NCI-H1436 treated with DMSO at 0.1 percent for 48 hours (cell line): ENCODE measurements at regions not wholly inside any gene's neighbourhood (a gene's known extent, or its start where the extent isn't known, plus 50 kb on each side); places are given as distances from the start of the nearest gene placed in this dataset.
"Not testable (repeated sequence)": the region's sequence is repeated elsewhere in the genome, so short reads cannot be mapped to it uniquely, and the experiment has no call there.

Experiments
- DNase-seq: peaks from one replicate; lab custom pipeline; 2025; lab: John Stamatoyannopoulos, UW

DNA sequence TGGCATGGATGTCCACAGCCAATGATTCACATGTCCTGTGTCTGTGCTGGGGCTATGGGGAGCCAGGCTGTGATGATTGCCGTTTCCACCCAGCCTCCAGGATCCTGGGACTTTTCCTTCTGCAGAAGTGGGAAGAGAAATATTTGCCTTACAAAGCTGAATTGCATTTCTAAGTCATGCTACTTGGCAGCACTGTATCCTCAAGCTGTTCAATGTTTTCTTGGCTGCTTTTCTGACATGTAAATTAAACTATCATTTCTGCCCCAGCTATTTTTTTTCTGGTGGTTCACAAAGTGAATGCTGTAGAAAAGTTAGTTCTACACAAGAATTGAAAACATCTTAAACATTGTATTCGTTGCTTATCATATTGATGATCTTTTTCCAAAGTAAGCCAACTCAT, 51.9 kb upstream of the TCERG1L start:
- DNase-seq = no peak

DNA sequence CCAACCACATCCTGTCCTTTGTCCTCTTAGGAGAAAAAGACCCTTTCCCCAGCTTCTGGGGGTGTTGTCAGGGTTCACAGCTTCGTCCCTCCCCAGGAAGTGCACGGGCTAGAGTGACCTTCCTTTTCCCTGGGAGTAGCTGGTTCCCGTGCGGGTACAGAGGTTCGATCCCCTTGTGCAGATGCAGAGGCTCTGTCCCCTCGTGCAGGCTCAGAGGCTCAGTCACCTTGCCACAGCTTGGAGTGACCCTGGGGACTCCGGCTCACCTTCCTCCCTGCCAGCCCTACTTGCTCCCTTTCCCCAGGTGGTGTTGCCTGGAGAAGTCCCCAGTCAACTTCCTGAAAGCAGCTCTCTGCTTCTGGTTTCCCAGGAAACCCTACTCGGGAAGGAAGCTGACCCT, 60.0 kb upstream of the TCERG1L start:
- no peak for DNase-seq

DNA sequence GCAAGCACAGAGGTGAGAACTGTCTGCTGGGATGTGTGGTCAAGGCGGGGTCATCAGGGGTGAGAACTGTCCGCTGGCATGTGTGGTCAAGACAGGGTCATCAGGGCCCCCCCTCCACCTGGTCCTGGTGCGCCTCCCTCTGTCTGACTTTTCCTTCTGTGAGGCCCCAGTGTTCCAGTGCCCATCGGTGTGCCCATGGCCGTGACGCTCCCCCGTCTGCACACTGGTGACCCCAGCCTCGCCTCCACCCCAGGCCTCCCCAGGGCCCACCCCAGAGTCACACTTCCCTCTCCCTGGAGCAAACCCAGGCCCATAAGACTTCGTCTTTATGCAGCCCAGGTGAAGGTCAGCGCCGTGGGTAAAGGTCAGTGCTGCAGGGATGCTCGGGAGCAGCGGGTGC, 70.1 kb upstream of the TCERG1L start:
- DNase-seq = no peak

DNA sequence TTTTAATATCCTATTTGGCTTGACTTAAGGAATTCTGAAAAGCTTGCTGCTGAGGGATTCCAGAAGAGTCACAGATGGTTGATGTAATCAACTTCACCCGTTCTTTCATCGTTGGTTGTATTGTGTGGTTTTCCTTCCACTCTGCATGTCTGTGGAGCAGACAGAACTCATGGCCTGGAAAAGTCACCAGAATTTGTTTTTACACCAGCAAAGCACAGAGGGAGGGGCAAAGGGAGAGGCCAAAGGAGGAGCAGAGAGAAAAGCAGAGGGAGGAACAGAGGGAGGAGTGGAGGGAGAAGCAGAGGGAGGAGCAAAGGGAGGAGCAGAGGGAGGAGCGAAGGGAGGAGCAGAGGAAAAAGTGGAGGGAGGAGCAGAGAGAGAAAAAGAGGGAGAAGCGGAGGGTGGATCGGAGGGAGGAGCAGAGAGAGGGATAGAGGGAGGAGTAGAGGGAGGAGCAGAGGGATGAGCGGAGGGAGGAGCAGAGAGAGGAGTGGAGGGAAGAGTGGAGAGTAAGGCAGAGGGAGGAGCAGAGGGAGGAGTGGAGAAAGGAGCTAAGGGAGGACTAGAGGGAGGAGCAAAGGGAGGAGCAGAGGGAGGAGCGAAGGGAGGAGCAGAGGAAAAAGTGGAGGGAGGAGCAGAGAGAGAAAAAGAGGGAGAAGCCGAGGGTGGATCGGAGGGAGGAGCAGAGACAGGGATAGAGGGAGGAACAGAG, 73.8 kb upstream of the TCERG1L start:
- not testable (repeated sequence) for DNase-seq

DNA sequence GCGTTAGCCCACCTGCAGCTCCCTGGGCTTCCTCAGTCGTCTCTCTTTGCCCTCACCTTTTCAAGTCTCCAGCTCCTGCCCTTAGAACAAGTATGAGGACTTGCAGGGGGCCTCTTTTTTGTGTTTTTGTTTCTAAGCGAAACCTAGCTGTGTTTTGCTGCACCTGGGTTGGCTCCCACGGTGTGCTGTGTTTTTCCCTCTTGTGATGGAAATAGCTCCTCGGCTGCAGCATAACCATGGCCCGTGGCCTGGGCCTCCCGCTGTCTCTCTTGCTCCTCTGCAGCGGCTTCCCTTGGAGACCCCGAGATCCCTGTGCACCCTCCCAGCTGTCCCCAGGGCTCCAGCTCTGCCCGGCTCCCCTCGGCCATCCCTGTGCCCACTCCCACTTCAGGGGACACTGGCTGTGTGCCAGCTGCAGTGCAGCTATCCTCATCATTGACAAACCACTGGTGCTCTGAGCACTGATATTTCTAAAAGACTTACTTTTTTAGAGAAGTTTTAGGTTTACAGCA, 75.6 kb upstream of the TCERG1L start:
- no peak for DNase-seq

DNA sequence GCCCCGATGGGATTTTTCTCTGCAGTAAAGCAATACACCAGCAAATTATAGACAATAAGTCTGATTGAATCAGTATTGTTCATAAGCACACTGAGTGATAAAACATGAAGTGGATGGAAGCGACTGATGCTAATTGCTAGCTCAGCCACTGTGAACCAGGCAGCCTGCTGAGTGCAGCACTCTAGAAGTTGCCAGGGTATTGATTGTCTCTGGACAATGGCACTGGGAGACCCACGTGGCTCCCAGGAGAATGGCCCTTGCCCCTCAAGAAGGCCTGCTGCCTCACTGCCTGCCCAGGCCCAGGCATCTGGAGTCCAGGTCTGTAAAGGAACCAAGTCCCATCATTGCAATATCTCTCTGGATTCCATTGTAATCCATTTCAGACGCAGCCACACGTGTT, 80.4 kb upstream of the TCERG1L start:
- no peak for DNase-seq

DNA sequence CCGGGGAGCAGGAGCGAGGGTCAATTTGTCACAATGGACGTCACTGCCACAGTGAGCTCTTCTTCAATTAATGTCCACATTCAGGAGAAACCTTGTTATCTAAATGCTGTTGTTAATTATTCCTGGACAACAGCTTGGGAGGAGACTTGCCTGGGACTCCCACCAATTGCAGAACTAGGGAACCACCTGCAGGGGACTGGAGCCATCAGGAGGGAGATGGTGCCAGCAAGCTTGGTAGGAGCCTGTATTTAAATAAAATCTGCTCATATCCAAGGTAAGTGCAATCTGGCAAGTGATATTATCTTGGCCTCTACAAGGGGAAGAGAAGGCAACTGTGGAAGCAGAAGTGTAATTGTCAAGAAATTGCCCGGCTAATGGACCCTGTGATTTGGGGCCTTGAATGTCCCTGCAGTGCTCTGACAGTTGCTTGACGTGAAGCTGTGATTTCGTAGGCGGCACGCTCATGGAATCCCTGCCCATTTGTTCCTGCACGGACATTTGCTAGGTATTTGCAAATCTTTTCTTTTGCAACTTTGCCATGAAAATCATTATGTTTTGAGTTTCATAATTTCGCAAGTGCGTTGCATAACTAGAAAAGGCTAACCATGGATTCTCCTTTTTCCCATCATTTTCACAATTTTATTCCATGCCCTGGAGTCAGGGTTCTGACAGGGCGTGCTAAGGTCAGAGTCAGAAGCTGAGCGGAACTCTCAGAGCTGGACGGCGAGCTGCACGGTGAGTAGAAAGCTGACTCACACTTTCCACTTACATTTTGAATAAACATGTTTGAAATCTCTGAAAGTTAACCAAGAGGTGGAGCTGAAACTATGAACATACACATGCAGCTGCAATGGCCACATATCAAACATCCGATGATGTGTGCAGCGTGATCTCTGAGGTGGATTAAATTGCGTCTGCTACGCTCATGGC, 84.9 kb upstream of the TCERG1L start:
- no peak for DNase-seq

DNA sequence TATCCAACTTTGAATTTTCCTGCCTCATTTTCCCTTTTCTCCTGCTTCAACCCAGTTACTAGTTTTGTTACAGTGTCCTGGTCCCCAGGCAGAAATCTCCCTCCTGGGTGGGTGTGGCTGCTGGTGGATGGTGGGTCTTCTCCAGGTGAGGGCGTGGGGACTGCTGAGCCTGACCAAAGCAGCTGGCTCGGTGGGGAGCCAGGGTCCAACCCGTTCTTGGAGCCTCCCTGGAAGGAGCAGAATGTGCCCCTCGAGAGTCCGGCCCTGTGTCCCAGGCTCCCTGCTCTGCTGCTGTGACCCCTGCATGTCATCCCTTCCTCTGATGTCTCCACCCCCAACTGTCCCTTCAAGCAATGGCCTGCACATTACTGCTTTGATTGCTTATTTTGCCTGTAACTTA, 86.6 kb upstream of the TCERG1L start:
- DNase-seq = no peak

DNA sequence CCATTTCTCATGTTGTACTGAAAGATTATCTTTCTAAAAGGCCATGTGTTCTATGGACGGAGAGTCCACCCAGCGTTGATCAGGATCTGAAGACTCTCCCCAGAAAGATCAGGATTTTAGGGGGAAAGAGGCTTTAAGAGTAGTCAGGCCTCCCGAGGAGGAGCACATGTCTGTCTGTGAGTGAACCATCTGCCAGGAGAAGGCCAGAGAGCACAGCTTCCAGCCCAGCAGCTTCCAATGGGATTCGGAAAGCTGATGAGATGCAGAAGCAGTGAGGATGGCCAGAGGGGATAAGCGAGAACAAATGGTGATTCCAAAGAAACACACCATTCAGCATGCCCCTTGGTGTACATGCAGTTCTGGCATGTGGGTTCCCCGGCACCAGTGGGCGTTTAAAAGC, 88.5 kb upstream of the TCERG1L start:
- no peak for DNase-seq

DNA sequence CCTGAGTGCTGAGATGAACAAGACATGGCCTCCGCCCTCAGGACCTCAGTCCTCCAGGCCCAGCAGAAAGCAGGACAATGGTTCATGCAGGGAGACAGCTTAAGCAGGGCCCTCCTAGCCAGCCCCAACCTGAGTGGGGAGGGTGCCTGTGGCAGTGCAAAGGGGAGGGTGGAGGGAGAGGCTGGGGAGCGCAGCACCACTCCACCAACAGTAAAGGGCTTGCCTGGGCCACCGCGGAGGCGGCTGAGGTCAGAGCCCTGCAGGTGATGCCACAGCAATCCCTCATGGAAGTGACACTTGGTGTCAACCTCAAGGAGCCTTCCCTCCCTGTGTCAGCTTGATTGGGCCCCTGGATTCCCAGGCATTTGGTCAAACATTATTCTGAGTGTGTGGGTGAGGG, 89.0 kb upstream of the TCERG1L start:
- no peak for DNase-seq

DNA sequence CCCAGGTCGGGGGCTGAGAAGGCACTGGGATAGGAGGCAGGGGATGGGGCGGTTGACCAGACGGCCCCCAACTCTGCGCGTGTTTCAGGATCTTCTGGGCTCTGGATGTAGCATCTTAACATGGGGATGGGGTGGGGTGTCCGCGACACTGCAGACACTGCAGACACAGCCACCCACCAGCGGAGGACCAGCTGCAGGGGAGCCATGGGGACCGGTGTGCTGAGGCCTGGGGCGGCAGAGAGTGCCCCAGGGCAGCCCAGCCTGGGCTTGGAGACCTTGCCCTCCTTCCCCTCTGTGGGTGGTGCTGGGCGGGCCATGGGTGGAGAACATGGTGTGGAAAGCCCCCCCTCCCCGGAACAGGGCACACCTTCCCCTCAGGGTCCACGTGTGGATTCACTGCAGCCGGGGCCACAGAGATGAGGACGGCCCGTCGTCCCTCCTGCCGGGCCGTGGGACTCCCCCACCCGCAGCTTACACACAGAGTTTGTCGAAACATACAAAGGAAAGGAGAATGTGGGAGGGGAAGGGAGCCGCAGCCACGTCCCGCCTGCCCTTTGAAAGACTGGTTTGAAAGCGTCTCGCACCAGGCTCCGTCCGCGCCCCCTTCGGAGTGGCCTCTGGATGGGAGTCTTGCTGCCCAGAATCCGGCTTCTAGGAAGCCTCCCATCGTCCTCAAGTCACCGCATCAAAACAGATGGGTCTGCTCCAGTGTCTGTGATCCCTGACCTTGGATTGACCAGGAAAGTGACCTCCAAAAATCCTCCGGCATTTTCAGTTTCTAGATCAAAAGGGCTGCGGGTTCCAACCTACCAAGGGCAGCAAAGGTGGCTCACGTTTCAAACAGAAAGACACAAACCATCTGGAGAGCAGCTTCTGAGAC, 91.5 kb upstream of the TCERG1L start:
- DNase-seq = no peak

DNA sequence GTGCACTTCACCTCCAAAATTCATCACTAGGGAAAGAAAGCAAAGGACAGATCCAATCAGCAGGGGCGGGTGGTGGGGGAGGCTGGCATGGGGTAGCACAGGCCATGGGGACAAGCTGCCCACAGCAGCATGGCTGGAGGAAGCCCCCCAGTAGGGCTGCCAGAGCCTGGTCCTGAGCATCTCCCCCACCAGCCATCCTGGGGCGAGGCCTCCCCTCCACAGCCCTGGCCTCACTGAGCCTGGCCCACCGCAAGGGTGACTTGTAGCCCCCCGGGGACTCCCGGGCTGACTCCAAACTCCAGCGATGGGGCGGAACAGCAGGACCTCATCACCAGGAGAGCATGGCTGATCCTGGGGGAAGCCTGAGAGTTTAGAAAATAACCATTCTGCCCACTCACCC, 92.4 kb upstream of the TCERG1L start:
- no peak for DNase-seq

DNA sequence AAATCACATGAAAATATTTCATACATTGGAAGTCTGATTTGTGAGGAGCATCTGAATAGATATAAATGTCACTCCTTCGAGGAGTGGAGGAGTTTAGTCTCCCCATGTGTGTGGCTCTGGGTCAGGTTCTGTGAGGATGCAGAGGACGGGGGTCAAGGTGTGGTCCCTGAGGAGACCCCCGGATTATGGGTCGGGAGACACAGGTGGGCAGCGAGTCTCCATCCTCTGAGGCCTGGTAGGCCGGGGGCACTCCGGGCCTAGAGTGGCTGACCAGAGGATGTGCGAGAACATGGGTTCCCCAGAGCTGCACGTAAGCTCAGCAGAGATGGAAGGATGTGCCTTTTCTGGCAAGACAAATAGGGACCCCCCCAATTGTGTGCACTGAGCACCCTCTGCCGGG, 93.4 kb upstream of the TCERG1L start:
- DNase-seq = no peak

DNA sequence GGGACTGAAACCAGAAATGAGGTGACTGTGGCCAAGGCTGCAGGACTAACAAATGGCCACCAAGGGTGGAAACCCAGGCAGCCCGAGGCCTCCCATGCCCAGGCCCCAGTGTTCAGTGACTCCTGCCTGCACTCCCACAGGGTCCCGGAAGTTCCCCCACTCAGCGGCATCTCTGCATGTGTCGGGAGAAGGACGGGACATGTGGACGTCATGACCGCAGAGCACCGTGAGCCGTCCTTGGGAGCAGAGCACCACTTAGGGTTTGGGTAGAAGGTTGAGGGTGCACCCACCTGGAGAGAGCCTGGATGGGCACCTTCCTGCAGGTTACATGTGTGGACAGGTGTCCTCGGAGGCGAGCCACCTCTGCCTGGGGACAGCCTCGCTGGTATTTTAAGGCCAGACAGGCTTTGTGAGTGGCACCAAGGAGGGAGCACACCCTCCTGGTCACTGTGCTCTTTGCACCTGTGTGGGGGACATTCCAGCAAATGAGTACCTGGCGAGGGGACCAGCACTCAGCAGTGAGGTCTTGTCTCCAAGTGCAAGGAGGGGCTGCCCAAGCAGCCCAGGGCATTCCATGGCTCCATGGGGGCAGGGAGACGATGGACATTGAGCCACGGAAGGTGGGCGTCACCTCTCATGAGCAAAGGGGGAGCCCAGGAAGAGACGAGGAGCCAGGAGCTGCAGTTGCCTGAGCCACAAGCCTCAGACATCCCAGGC, 95.3 kb upstream of the TCERG1L start:
- DNase-seq = no peak

DNA sequence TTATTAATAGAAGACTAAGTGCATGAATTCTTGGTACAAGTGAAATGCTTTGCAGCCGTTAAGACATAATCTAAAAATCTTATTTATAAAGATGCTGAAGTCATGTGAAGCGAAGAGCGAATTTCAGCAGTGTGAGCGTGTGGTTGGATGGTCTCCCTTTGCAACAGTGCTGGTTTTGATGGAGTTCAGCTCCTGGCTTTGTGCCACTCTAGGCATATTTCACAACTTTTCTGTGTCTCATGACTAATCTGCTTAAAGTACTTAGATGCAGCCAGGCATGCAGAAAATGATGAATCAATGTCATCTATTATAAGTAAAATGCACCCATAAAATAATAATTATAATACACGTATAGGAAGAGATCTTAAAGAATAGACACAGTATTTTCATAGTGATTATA, 107.2 kb upstream of the TCERG1L start:
- no peak for DNase-seq

DNA sequence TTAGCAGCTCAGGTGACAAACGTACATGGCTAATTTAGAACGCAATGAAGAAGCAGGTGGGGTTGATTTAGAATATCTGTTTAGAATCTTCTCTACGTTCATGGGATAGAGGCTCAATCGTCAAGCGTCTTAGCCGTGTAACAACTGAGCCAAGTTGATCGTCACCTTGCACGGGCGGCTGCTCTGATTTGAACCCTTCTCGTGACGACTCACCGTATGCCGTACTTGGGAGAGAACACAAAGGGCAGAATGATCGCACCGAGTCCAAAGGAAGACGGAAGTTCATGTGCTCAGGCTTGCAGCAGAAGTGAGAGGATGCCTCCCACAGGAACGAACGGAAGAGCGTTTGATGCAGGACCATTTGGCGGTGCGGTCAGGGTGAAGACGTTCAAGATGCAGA, 108.3 kb upstream of the TCERG1L start:
- no peak for DNase-seq

DNA sequence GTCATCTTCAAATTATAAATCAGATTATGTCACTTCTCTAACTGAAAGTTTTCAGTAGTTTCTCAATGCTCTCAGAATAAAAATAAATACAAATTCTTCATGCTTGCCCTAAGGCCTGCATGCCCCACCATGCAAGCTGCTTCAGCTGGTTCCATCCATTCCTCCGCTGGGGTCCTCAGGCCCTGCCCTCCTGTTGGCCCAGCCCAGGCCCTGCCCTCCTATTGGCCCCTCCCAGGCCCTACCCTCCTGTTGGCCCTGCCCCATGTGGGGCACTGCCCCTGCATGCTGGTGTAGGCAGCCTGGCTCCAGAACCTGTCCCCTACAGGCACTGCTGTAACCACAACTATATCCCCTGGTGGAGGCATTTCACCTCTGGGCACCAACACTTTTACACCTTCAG, 109.3 kb upstream of the TCERG1L start:
- DNase-seq = no peak

DNA sequence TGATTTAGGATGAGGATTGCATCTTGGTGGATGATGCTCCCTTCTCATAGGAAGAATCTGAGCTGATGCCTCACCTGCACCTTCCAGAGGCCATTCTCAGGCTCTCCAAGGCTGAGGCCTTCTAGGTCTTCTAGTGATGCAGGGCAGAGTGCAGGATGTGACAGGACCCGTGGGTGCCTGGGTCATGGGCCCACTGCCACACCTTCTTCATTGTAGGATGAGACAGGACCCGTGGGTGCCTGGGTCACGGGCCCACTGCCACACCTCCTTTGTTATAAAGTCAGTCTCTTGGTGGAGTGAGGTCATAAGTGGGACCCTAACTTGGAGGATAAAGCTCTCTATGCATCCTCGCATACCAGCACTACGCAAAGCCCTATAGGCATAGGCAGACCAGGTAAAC, 109.9 kb upstream of the TCERG1L start:
- DNase-seq = no peak

DNA sequence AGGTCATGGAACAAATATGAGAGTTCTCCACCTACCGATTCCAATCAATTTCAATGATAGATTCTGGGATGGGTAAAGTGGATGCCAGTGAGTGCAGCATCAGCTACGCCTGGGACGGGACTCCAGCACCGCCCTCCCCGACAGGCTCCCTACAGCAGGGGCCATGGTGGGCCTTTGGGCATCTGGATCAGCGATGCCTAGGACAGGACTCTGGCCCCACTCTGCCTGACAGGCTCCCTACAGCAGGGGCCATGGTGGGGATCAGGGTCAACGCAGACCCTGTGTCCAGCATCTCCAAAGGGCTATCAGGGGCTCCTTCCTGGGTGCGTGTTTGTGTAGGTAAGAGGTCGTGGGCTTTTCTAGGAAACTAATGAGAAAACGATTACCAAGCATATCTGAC, 111.2 kb upstream of the TCERG1L start:
- DNase-seq = no peak

DNA sequence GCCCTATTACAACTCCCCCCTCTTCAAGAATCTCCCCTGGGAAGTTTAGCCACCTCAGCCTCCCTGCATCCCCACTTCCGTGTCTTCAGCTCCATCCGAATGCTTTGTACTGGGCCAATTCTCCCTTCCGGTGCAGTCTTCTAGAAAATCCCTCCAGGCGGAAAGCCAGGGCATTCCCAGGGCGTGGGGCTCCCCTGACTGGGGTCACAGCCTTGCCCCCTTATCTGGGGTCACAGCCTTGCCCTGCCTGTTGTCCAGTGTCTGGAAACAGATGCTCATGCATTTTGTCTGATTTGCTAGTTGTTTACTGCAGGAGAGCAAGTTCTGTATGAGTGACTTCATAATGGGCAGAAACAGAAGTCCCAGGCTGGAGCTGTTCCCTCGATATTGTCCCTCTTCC, 112.5 kb upstream of the TCERG1L start:
- DNase-seq = no peak

DNA sequence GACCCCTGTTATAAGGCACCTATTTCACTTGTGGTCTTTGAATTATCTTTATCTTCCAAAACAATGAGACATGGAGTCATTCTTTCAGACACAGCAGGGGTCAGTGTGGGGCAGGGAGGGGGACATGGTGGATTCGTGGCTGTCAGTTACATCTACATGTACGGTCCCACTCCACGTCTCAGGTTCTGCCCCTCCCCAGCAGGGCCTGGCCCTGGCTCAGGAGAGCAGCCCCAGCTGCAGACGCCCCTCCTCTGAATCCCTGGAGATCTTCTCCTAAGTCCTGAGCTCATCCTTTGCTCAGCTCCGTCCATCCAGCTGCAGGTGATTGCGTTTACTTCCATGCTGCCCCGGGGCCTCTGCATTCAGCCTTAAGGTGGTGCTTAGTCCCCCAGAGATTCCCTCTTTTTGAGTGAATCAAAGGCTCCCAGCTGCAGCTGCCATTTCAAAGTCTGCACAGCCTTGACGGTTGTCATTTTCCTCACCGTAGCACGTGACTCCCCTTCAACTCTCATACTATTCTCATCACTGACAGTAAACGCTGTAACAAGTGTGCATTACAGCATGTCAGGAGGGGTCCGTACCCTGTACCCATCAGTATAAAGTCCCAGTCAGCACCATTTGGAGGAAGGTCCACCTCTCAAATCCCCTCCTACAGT, 113.4 kb upstream of the TCERG1L start:
- peak; percentile 2 for DNase-seq
